ENCODE measurements at regions not wholly inside any gene's neighbourhood (a gene's known extent, or its start where the extent isn't known, plus 50 kb on each side); places are given as distances from the start of the nearest gene placed in this dataset.

- no peak for FAIRE-seq
Observed at GRCh38 chr20:55745840-55746239, 259.5 kb downstream of the CBLN4 start.

GRCh38 chr20:55744896-55745295 lies 260.4 kb downstream of the CBLN4 start:
- DNase-seq (no peak), FAIRE-seq (no peak)
- H3K36me3 ChIP-seq (ENCODE audit: control insufficient read depth in 3 of 3, insufficient read depth in 2 of 3, low read depth in 1 of 3, low read length in 3 of 3) = no peaks in the 10 kb centered on the region
- WGBS, 3 donors = 83 to 87% (median 84%) methylated on average over 10 of the region's 10 CpGs
- H3K9me3 ChIP-seq (ENCODE audit: control insufficient read depth in 2 of 2, insufficient read depth in 1 of 2, low read depth in 1 of 2, low read length in 1 of 2) = peaks cover 0 to 1% of the 10 kb centered on the region in 2 donors
- H3K4me1 ChIP-seq (ENCODE audit: control insufficient read depth in 3 of 3, insufficient read depth in 2 of 3, low read depth in 1 of 3, low read length in 2 of 3) = no peaks in the 10 kb centered on the region
- H3K27ac ChIP-seq (ENCODE audit: low read depth in 1 of 3, low read length in 2 of 3) = no peak overlapping the region
- no peak overlapping the region for H3K4me3 ChIP-seq (ENCODE audit: low read depth in 1 of 3, low read length in 3 of 3)
- no peaks in the 10 kb centered on the region for H3K27me3 ChIP-seq (ENCODE audit: control insufficient read depth in 3 of 3, insufficient read depth in 3 of 3, low read length in 3 of 3)

More at GRCh38 chr20:55745840-55746239, 259.5 kb downstream of the CBLN4 start:
- H3K36me3 ChIP-seq (ENCODE audit: control insufficient read depth in 3 of 3, insufficient read depth in 2 of 3, low read depth in 1 of 3, low read length in 3 of 3) = no peaks in the 10 kb centered on the region
- H3K27ac ChIP-seq (ENCODE audit: low read depth in 1 of 3, low read length in 2 of 3) = no peak overlapping the region
- no peak for DNase-seq
- H3K27me3 ChIP-seq (ENCODE audit: control insufficient read depth in 3 of 3, insufficient read depth in 3 of 3, low read length in 3 of 3) = no peaks in the 10 kb centered on the region
- 54 to 64% (median 58%) methylated on average over 1 of the region's 1 CpG for WGBS, 3 donors
- H3K4me3 ChIP-seq (ENCODE audit: low read depth in 1 of 3, low read length in 3 of 3) = no peak overlapping the region
- H3K4me1 ChIP-seq (ENCODE audit: control insufficient read depth in 3 of 3, insufficient read depth in 2 of 3, low read depth in 1 of 3, low read length in 2 of 3) = no peaks in the 10 kb centered on the region
- peaks cover 0 to 1% of the 10 kb centered on the region in 2 donors for H3K9me3 ChIP-seq (ENCODE audit: control insufficient read depth in 2 of 2, insufficient read depth in 1 of 2, low read depth in 1 of 2, low read length in 1 of 2)

GRCh38 chr20:55741801-55742200 lies 263.5 kb downstream of the CBLN4 start:
- no peaks in the 10 kb centered on the region for H3K36me3 ChIP-seq (ENCODE audit: control insufficient read depth in 3 of 3, insufficient read depth in 2 of 3, low read depth in 1 of 3, low read length in 3 of 3)
- DNase-seq (no peak), FAIRE-seq (no peak)
- H3K4me3 ChIP-seq (ENCODE audit: low read depth in 1 of 3, low read length in 3 of 3) = no peak overlapping the region
- no peak overlapping the region for H3K27ac ChIP-seq (ENCODE audit: low read depth in 1 of 3, low read length in 2 of 3)
- WGBS, 3 donors = 85 to 88% (median 87%) methylated on average over 3 of the region's 3 CpGs
- no peaks in the 10 kb centered on the region for H3K4me1 ChIP-seq (ENCODE audit: control insufficient read depth in 3 of 3, insufficient read depth in 2 of 3, low read depth in 1 of 3, low read length in 2 of 3)
- peaks cover 0 to 1% of the 10 kb centered on the region in 2 donors for H3K9me3 ChIP-seq (ENCODE audit: control insufficient read depth in 2 of 2, insufficient read depth in 1 of 2, low read depth in 1 of 2, low read length in 1 of 2)
- no peaks in the 10 kb centered on the region for H3K27me3 ChIP-seq (ENCODE audit: control insufficient read depth in 3 of 3, insufficient read depth in 3 of 3, low read length in 3 of 3)

GRCh38 chr20:55740076-55740475 lies 265.2 kb downstream of the CBLN4 start:
- H3K36me3 ChIP-seq (ENCODE audit: control insufficient read depth in 3 of 3, insufficient read depth in 2 of 3, low read depth in 1 of 3, low read length in 3 of 3) = no peaks in the 10 kb centered on the region
- no peaks in the 10 kb centered on the region for H3K4me1 ChIP-seq (ENCODE audit: control insufficient read depth in 3 of 3, insufficient read depth in 2 of 3, low read depth in 1 of 3, low read length in 2 of 3)
- no peak overlapping the region for H3K27ac ChIP-seq (ENCODE audit: low read depth in 1 of 3, low read length in 2 of 3)
- no peaks in the 10 kb centered on the region for H3K9me3 ChIP-seq (ENCODE audit: control insufficient read depth in 2 of 2, insufficient read depth in 1 of 2, low read depth in 1 of 2, low read length in 1 of 2)
- no peak for DNase-seq
- H3K27me3 ChIP-seq (ENCODE audit: control insufficient read depth in 3 of 3, insufficient read depth in 3 of 3, low read length in 3 of 3) = no peaks in the 10 kb centered on the region
- FAIRE-seq = no peak
- WGBS, 3 donors = 86% methylated on average over 8 of the region's 8 CpGs
- H3K4me3 ChIP-seq (ENCODE audit: low read depth in 1 of 3, low read length in 3 of 3) = no peak overlapping the region

DNA sequence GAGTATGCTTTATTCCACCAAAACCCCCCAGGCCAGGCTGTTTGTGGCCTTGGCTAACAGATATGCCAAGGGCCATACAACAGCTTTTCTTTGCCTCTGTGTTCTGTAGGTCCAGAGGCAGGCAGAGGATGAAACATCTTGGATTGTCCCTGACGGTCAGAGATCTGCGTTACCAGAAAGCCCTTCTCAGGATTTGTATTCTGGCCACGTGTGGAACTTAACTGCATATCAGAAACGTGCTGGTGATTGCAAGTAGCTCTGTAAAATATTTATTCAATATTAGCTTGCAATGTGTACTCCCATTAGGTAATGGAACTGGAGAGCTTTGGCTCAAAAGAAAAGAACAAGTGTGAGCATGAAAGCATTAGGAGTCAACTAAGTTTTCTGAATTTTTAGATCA lies 275.0 kb downstream of the CBLN4 start:
- 69 to 76% (median 70%) methylated on average over 4 of the region's 4 CpGs for WGBS, 3 donors
- no peaks in the 10 kb centered on the region for H3K27me3 ChIP-seq (ENCODE audit: control insufficient read depth in 3 of 3, insufficient read depth in 3 of 3, low read length in 3 of 3)
- no peaks in the 10 kb centered on the region for H3K4me1 ChIP-seq (ENCODE audit: control insufficient read depth in 3 of 3, insufficient read depth in 2 of 3, low read depth in 1 of 3, low read length in 2 of 3)
- peaks cover 0 to 3% of the 10 kb centered on the region in 2 donors for H3K9me3 ChIP-seq (ENCODE audit: control insufficient read depth in 2 of 2, insufficient read depth in 1 of 2, low read depth in 1 of 2, low read length in 1 of 2)
- no peak for DNase-seq
- no peak overlapping the region for H3K27ac ChIP-seq (ENCODE audit: low read depth in 1 of 3, low read length in 2 of 3)
- H3K4me3 ChIP-seq (ENCODE audit: low read depth in 1 of 3, low read length in 3 of 3) = no peak overlapping the region
- no peaks in the 10 kb centered on the region for H3K36me3 ChIP-seq (ENCODE audit: control insufficient read depth in 3 of 3, insufficient read depth in 2 of 3, low read depth in 1 of 3, low read length in 3 of 3)
- no peak for FAIRE-seq

GRCh38 chr20:55714736-55715135 lies 290.6 kb downstream of the CBLN4 start:
- Histone ChIP-seq H3K4me1 (ENCODE audit: control insufficient read depth in 3 of 3, insufficient read depth in 2 of 3, low read depth in 1 of 3, low read length in 2 of 3) (no peaks in the 10 kb centered on the region), H3K27ac (ENCODE audit: low read depth in 1 of 3, low read length in 2 of 3) (no peak overlapping the region), H3K4me3 (ENCODE audit: low read depth in 1 of 3, low read length in 3 of 3) (no peak overlapping the region), H3K36me3 (ENCODE audit: control insufficient read depth in 3 of 3, insufficient read depth in 2 of 3, low read depth in 1 of 3, low read length in 3 of 3) (no peaks in the 10 kb centered on the region), H3K9me3 (ENCODE audit: control insufficient read depth in 2 of 2, insufficient read depth in 1 of 2, low read depth in 1 of 2, low read length in 1 of 2) (peaks cover 0 to 3% of the 10 kb centered on the region in 2 donors), H3K27me3 (ENCODE audit: control insufficient read depth in 3 of 3, insufficient read depth in 3 of 3, low read length in 3 of 3) (no peaks in the 10 kb centered on the region)
- FAIRE-seq = no peak
- DNase-seq = no peak
- 71 to 85% (median 82%) methylated on average over 6 of the region's 6 CpGs for WGBS, 3 donors

DNA sequence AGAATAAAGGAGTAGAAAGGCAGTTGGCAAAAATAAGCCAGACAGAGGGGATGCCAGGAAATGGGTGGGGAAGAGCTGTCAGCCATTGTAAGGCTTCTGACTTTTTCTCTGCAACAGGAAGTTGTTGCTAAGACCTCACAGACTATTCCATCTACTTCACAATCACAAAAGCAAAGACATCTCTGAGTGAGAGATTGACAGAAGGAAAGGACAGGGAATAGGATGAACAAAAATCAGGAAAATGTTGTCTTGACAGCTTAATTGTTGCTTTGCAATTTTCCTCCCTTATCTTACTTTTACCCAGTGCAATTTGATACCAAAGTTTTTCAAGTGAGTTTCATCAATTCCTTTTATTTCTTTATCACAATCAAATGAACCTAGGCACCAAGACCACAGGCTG lies 291.2 kb downstream of the CBLN4 start:
- Histone ChIP-seq H3K9me3 (ENCODE audit: control insufficient read depth in 2 of 2, insufficient read depth in 1 of 2, low read depth in 1 of 2, low read length in 1 of 2) (peaks cover 0 to 5% of the 10 kb centered on the region in 2 donors), H3K4me3 (ENCODE audit: low read depth in 1 of 3, low read length in 3 of 3) (no peak overlapping the region), H3K4me1 (ENCODE audit: control insufficient read depth in 3 of 3, insufficient read depth in 2 of 3, low read depth in 1 of 3, low read length in 2 of 3) (no peaks in the 10 kb centered on the region), H3K36me3 (ENCODE audit: control insufficient read depth in 3 of 3, insufficient read depth in 2 of 3, low read depth in 1 of 3, low read length in 3 of 3) (no peaks in the 10 kb centered on the region), H3K27ac (ENCODE audit: low read depth in 1 of 3, low read length in 2 of 3) (no peak overlapping the region), H3K27me3 (ENCODE audit: control insufficient read depth in 3 of 3, insufficient read depth in 3 of 3, low read length in 3 of 3) (no peaks in the 10 kb centered on the region)
- no peak for FAIRE-seq
- DNase-seq = no peak

GRCh38 chr20:55704458-55704857 lies 300.9 kb downstream of the CBLN4 start:
- 39 to 84% (median 67%) methylated on average over 3 of the region's 3 CpGs for WGBS, 3 donors
- Histone ChIP-seq H3K27me3 (ENCODE audit: control insufficient read depth in 3 of 3, insufficient read depth in 3 of 3, low read length in 3 of 3) (no peaks in the 10 kb centered on the region), H3K9me3 (ENCODE audit: control insufficient read depth in 2 of 2, insufficient read depth in 1 of 2, low read depth in 1 of 2, low read length in 1 of 2) (peaks cover 0 to under 1% of the 10 kb centered on the region in 2 donors), H3K36me3 (ENCODE audit: control insufficient read depth in 3 of 3, insufficient read depth in 2 of 3, low read depth in 1 of 3, low read length in 3 of 3) (no peaks in the 10 kb centered on the region), H3K27ac (ENCODE audit: low read depth in 1 of 3, low read length in 2 of 3) (no peak overlapping the region), H3K4me3 (ENCODE audit: low read depth in 1 of 3, low read length in 3 of 3) (no peak overlapping the region), H3K4me1 (ENCODE audit: control insufficient read depth in 3 of 3, insufficient read depth in 2 of 3, low read depth in 1 of 3, low read length in 2 of 3) (no peaks in the 10 kb centered on the region)
- no peak for DNase-seq
- FAIRE-seq = no peak

GRCh38 chr20:55701467-55701866 lies 303.9 kb downstream of the CBLN4 start:
- Histone ChIP-seq H3K27ac (ENCODE audit: low read depth in 1 of 3, low read length in 2 of 3) (no peak overlapping the region), H3K4me1 (ENCODE audit: control insufficient read depth in 3 of 3, insufficient read depth in 2 of 3, low read depth in 1 of 3, low read length in 2 of 3) (no peaks in the 10 kb centered on the region), H3K4me3 (ENCODE audit: low read depth in 1 of 3, low read length in 3 of 3) (no peak overlapping the region), H3K9me3 (ENCODE audit: control insufficient read depth in 2 of 2, insufficient read depth in 1 of 2, low read depth in 1 of 2, low read length in 1 of 2) (no peaks in the 10 kb centered on the region), H3K36me3 (ENCODE audit: control insufficient read depth in 3 of 3, insufficient read depth in 2 of 3, low read depth in 1 of 3, low read length in 3 of 3) (no peaks in the 10 kb centered on the region), H3K27me3 (ENCODE audit: control insufficient read depth in 3 of 3, insufficient read depth in 3 of 3, low read length in 3 of 3) (no peaks in the 10 kb centered on the region)
- no peak for FAIRE-seq
- DNase-seq = no peak
- WGBS, 3 donors = 69 to 80% (median 73%) methylated on average over 3 of the region's 3 CpGs
